Stimulated activated naive B cell treated with anti-CD40 and anti-IgM and Interleukin-4, amounts not matched to agents 10 μg/mL and 1 μg/mL and 100 μg/mL, for 72 hours (primary cell): ENCODE measurements at regions not wholly inside any gene's neighbourhood (a gene's known extent, or its start where the extent isn't known, plus 50 kb on each side); places are given as distances from the start of the nearest gene placed in this dataset.
"Not testable (repeated sequence)": the region's sequence is repeated elsewhere in the genome, so short reads cannot be mapped to it uniquely, and the experiment has no call there.

Source experiments
- ATAC-seq, 2 donors: fragments of 150-1000 bp; cut with Tn5 transposase; replicated peaks; 2 replicates each; pipeline ENCODE4 v1.10.0; 2021; ENCODE audit warnings: moderate library complexity in 1 of 2
- DNase-seq: peaks from one replicate; pipeline ENCODE4 v3.0.0; 2021
- H3K27ac Mint-ChIP-seq: one replicate; pipeline ENCODE4 v1.8.0; 2022; ENCODE audit warnings: mild to moderate bottlenecking, mixed read lengths
- H3K27me3 Mint-ChIP-seq, 2 donors: one replicate each; pipeline ENCODE4 v1.8.0; 2022; ENCODE audit warnings: mixed read lengths in 2 of 2
- H3K36me3 Mint-ChIP-seq, 2 donors: one replicate each; pipeline ENCODE4 v1.8.0; 2022; ENCODE audit warnings: mixed read lengths in 2 of 2, mild to moderate bottlenecking in 1 of 2
- H3K4me1 Mint-ChIP-seq, 2 donors: one replicate each; pipeline ENCODE4 v1.8.0; 2022; ENCODE audit warnings: mixed read lengths in 2 of 2, mild to moderate bottlenecking in 1 of 2
- H3K4me3 Mint-ChIP-seq, 2 donors: one replicate each; pipeline ENCODE4 v1.8.0; 2022; ENCODE audit warnings: mild to moderate bottlenecking in 2 of 2, mixed read lengths in 2 of 2, moderate library complexity in 1 of 2
- H3K9me3 Mint-ChIP-seq, 2 donors: one replicate each; pipeline ENCODE4 v1.8.0; 2022; ENCODE audit warnings: mixed read lengths in 2 of 2, mild to moderate bottlenecking in 1 of 2

- ATAC-seq (no peak), DNase-seq (no peak)
- no peaks in the 10 kb centered on the region for H3K4me1 Mint-ChIP-seq
- no peaks in the 10 kb centered on the region for H3K36me3 Mint-ChIP-seq
- peaks cover 3 to 7% of the 10 kb centered on the region in 2 donors for H3K9me3 Mint-ChIP-seq
- H3K27ac Mint-ChIP-seq = no peak overlapping the region
- H3K27me3 Mint-ChIP-seq = no peaks in the 10 kb centered on the region
- no peak overlapping the region for H3K4me3 Mint-ChIP-seq
Observed at GRCh38 chr3:21919383-21919782, 168.4 kb upstream of the ZNF385D start.

- Mint-ChIP-seq H3K27me3 (no peaks in the 10 kb centered on the region), H3K4me1 (no peaks in the 10 kb centered on the region), H3K36me3 (no peaks in the 10 kb centered on the region), H3K4me3 (no peak overlapping the region), H3K9me3 (peaks cover 3 to 9% of the 10 kb centered on the region in 2 donors), H3K27ac (no peak overlapping the region)
- DNase-seq = no peak
- no peak for ATAC-seq
Observed at GRCh38 chr3:21920421-21920861, 169.4 kb upstream of the ZNF385D start.

GRCh38 chr3:21923156-21923555 lies 172.1 kb upstream of the ZNF385D start:
- DNase-seq, H3K36me3 Mint-ChIP-seq, H3K27me3 Mint-ChIP-seq, ATAC-seq, H3K4me1 Mint-ChIP-seq, H3K4me3 Mint-ChIP-seq, H3K27ac Mint-ChIP-seq: not testable (repeated sequence)
- peaks cover 7 to 10% of the 10 kb centered on the region in 2 donors for H3K9me3 Mint-ChIP-seq

- no peaks in the 10 kb centered on the region for H3K4me1 Mint-ChIP-seq
- H3K27ac Mint-ChIP-seq = no peak overlapping the region
- no peak overlapping the region for H3K4me3 Mint-ChIP-seq
- H3K27me3 Mint-ChIP-seq = no peaks in the 10 kb centered on the region
- no peaks in the 10 kb centered on the region for H3K36me3 Mint-ChIP-seq
- peaks cover 7 to 8% of the 10 kb centered on the region in 2 donors for H3K9me3 Mint-ChIP-seq
- no peak for DNase-seq
- ATAC-seq = no peak
Observed at GRCh38 chr3:21927261-21927660, 176.3 kb upstream of the ZNF385D start.

- ATAC-seq (no peak), DNase-seq (no peak)
- H3K4me3 Mint-ChIP-seq = no peak overlapping the region
- H3K36me3 Mint-ChIP-seq = no peaks in the 10 kb centered on the region
- no peaks in the 10 kb centered on the region for H3K4me1 Mint-ChIP-seq
- H3K27me3 Mint-ChIP-seq = no peaks in the 10 kb centered on the region
- peaks cover 0 to 4% of the 10 kb centered on the region in 2 donors for H3K9me3 Mint-ChIP-seq
- H3K27ac Mint-ChIP-seq = no peak overlapping the region
Observed at GRCh38 chr3:21934591-21934990, 183.6 kb upstream of the ZNF385D start.

GRCh38 chr3:21936207-21936606 lies 185.2 kb upstream of the ZNF385D start:
- DNase-seq (no peak), ATAC-seq (no peak)
- no peaks in the 10 kb centered on the region for H3K36me3 Mint-ChIP-seq
- H3K9me3 Mint-ChIP-seq = peaks cover 0 to 2% of the 10 kb centered on the region in 2 donors
- H3K27me3 Mint-ChIP-seq = no peaks in the 10 kb centered on the region
- no peak overlapping the region for H3K27ac Mint-ChIP-seq
- H3K4me1 Mint-ChIP-seq = no peaks in the 10 kb centered on the region
- no peak overlapping the region for H3K4me3 Mint-ChIP-seq

GRCh38 chr3:21938267-21938681 lies 187.3 kb upstream of the ZNF385D start:
- no peak for ATAC-seq
- no peak overlapping the region for H3K4me3 Mint-ChIP-seq
- no peak overlapping the region for H3K27ac Mint-ChIP-seq
- no peaks in the 10 kb centered on the region for H3K27me3 Mint-ChIP-seq
- H3K9me3 Mint-ChIP-seq = peaks cover 0 to 2% of the 10 kb centered on the region in 2 donors
- no peaks in the 10 kb centered on the region for H3K4me1 Mint-ChIP-seq
- DNase-seq = no peak
- H3K36me3 Mint-ChIP-seq = no peaks in the 10 kb centered on the region

- H3K9me3 Mint-ChIP-seq = peaks cover 0 to 4% of the 10 kb centered on the region in 2 donors
- H3K4me1 Mint-ChIP-seq = no peaks in the 10 kb centered on the region
- no peaks in the 10 kb centered on the region for H3K36me3 Mint-ChIP-seq
- H3K27me3 Mint-ChIP-seq = no peaks in the 10 kb centered on the region
- H3K4me3 Mint-ChIP-seq = no peak overlapping the region
- DNase-seq (no peak), ATAC-seq (no peak)
- no peak overlapping the region for H3K27ac Mint-ChIP-seq
Observed at GRCh38 chr3:21942328-21942727, 191.3 kb upstream of the ZNF385D start.

- Mint-ChIP-seq H3K36me3 (no peaks in the 10 kb centered on the region), H3K27ac (no peak overlapping the region)
- DNase-seq = no peak
Observed at GRCh38 chr3:21944251-21944650, 193.2 kb upstream of the ZNF385D start.

GRCh38 chr3:21952856-21953255 lies 201.8 kb upstream of the ZNF385D start:
- H3K36me3 Mint-ChIP-seq = no peaks in the 10 kb centered on the region
- H3K4me1 Mint-ChIP-seq = no peaks in the 10 kb centered on the region
- DNase-seq (no peak), ATAC-seq (no peak)
- no peaks in the 10 kb centered on the region for H3K27me3 Mint-ChIP-seq
- no peak overlapping the region for H3K4me3 Mint-ChIP-seq
- H3K9me3 Mint-ChIP-seq = peaks cover 5 to 11% of the 10 kb centered on the region in 2 donors
- H3K27ac Mint-ChIP-seq = no peak overlapping the region

More at GRCh38 chr3:21944251-21944650, 193.2 kb upstream of the ZNF385D start:
- ATAC-seq = no peak
- H3K9me3 Mint-ChIP-seq = peaks cover 0 to 1% of the 10 kb centered on the region in 2 donors
- H3K4me1 Mint-ChIP-seq = no peaks in the 10 kb centered on the region
- H3K4me3 Mint-ChIP-seq = no peak overlapping the region
- no peaks in the 10 kb centered on the region for H3K27me3 Mint-ChIP-seq

- ATAC-seq (no peak), DNase-seq (no peak)
- H3K4me1 Mint-ChIP-seq = no peaks in the 10 kb centered on the region
- H3K36me3 Mint-ChIP-seq = no peaks in the 10 kb centered on the region
- H3K9me3 Mint-ChIP-seq = peaks cover 5 to 11% of the 10 kb centered on the region in 2 donors
- no peaks in the 10 kb centered on the region for H3K27me3 Mint-ChIP-seq
- no peak overlapping the region for H3K4me3 Mint-ChIP-seq
- no peak overlapping the region for H3K27ac Mint-ChIP-seq
Observed at GRCh38 chr3:21954709-21955108, 203.7 kb upstream of the ZNF385D start.

- no peak overlapping the region for H3K4me3 Mint-ChIP-seq
- ATAC-seq (no peak), DNase-seq (no peak)
- H3K4me1 Mint-ChIP-seq = no peaks in the 10 kb centered on the region
- H3K36me3 Mint-ChIP-seq = no peaks in the 10 kb centered on the region
- H3K9me3 Mint-ChIP-seq = peaks cover 1 to 7% of the 10 kb centered on the region in 2 donors
- H3K27me3 Mint-ChIP-seq = no peaks in the 10 kb centered on the region
- H3K27ac Mint-ChIP-seq = no peak overlapping the region
Observed at GRCh38 chr3:21955406-21955805, 204.4 kb upstream of the ZNF385D start.

- Mint-ChIP-seq H3K4me1 (no peaks in the 10 kb centered on the region), H3K27me3 (no peaks in the 10 kb centered on the region), H3K4me3 (no peak overlapping the region), H3K9me3 (peaks cover 0 to 2% of the 10 kb centered on the region in 2 donors), H3K36me3 (no peaks in the 10 kb centered on the region), H3K27ac (no peak overlapping the region)
- no peak for DNase-seq
- ATAC-seq = no peak
Observed at GRCh38 chr3:21960033-21960432, 209.0 kb upstream of the ZNF385D start.

- Mint-ChIP-seq H3K27ac (no peak overlapping the region), H3K36me3 (no peaks in the 10 kb centered on the region), H3K4me3 (no peak overlapping the region), H3K27me3 (no peaks in the 10 kb centered on the region), H3K9me3 (peaks cover 0 to 2% of the 10 kb centered on the region in 2 donors), H3K4me1 (no peaks in the 10 kb centered on the region)
- ATAC-seq (no peak), DNase-seq (no peak)
Observed at GRCh38 chr3:21962456-21962855, 211.4 kb upstream of the ZNF385D start.

GRCh38 chr3:21966457-21966856 lies 215.4 kb upstream of the ZNF385D start:
- not testable (repeated sequence) for H3K4me3 Mint-ChIP-seq, H3K27me3 Mint-ChIP-seq, H3K9me3 Mint-ChIP-seq, H3K4me1 Mint-ChIP-seq, ATAC-seq, H3K27ac Mint-ChIP-seq, DNase-seq, H3K36me3 Mint-ChIP-seq

GRCh38 chr3:21979706-21980105 lies 228.7 kb upstream of the ZNF385D start:
- DNase-seq (no peak), ATAC-seq (no peak)
- no peaks in the 10 kb centered on the region for H3K4me1 Mint-ChIP-seq
- no peak overlapping the region for H3K4me3 Mint-ChIP-seq
- H3K9me3 Mint-ChIP-seq = peaks cover 0 to 4% of the 10 kb centered on the region in 2 donors
- H3K27me3 Mint-ChIP-seq = no peaks in the 10 kb centered on the region
- no peaks in the 10 kb centered on the region for H3K36me3 Mint-ChIP-seq
- H3K27ac Mint-ChIP-seq = no peak overlapping the region
